Right lobe of liver (tissue), 4 donors: ENCODE measurements at regions not wholly inside any gene's neighbourhood (a gene's known extent, or its start where the extent isn't known, plus 50 kb on each side); places are given as distances from the start of the nearest gene placed in this dataset.

ENCODE experiments used
- CTCF ChIP-seq, 4 donors: fragments of 200-600 bp in 3 of 4; fragments of 450-650 bp in 1 of 4; IDR thresholded peaks; one replicate each; pipeline versions ENCODE4 v1.5.1 to v1.8.0; 2016 to 2022; ENCODE audit warnings: antibody characterized with exemption in 4 of 4, mild to moderate bottlenecking in 2 of 4
- POLR2A ChIP-seq: fragments of 450-650 bp; IDR thresholded peaks from one replicate; pipeline ENCODE4 v1.6.1; 2017; ENCODE audit warnings: antibody characterized with exemption, mild to moderate bottlenecking
- donor health status: DM: no; HTN: no; CAD: no.
- donor health status: DM: no; HTN: no; CAD: no.
- donor health status: DM: no; HTN: yes; CAD: no.

GRCh38 chr6:100105919-100106529 is 112.0 kb upstream of the MCHR2 start:
- no peak for TF ChIP-seq CTCF (IDR thresholded peaks at IDR 0.05)
- no peak for TF ChIP-seq POLR2A
